HG03469 (cell line): ENCODE measurements at regions not wholly inside any gene's neighbourhood (a gene's known extent, or its start where the extent isn't known, plus 50 kb on each side); places are given as distances from the start of the nearest gene placed in this dataset.

ENCODE experiments used
- ATAC-seq: cut with Tn5 transposase; IDR thresholded peaks from one replicate; pipeline ENCODE4 v1.9.1; 2021; ENCODE audit warnings: mild to moderate bottlenecking, moderate library complexity, moderate number of reproducible peaks; ENCODE audit not compliant: unreplicated experiment

- ATAC-seq, result no peak
Measured at GRCh38 chr6:168737014-168737413, 296.0 kb downstream of the SMOC2 start.

GRCh38 chr6:168736039-168736438 lies 295.1 kb downstream of the SMOC2 start:
- ATAC-seq, result no peak

GRCh38 chr6:168735268-168735949 lies 294.4 kb downstream of the SMOC2 start:
- no peak for ATAC-seq

- no peak for ATAC-seq
Measured at GRCh38 chr6:168734523-168734922, 293.5 kb downstream of the SMOC2 start.

GRCh38 chr6:168732676-168733075 lies 291.7 kb downstream of the SMOC2 start:
- no peak for ATAC-seq

GRCh38 chr6:168730931-168731716 lies 290.1 kb downstream of the SMOC2 start:
- ATAC-seq, result no peak

- no peak for ATAC-seq
Measured at GRCh38 chr6:168728056-168728455, 287.1 kb downstream of the SMOC2 start.

GRCh38 chr6:168726312-168726856 lies 285.4 kb downstream of the SMOC2 start:
- ATAC-seq, result no peak

GRCh38 chr6:168725802-168726201 lies 284.8 kb downstream of the SMOC2 start:
- ATAC-seq, result no peak

GRCh38 chr6:168724669-168725570 lies 283.9 kb downstream of the SMOC2 start:
- ATAC-seq, result no peak

GRCh38 chr6:168724033-168724432 lies 283.0 kb downstream of the SMOC2 start:
- no peak for ATAC-seq

- no peak for ATAC-seq
Measured at GRCh38 chr6:168722397-168722796, 281.4 kb downstream of the SMOC2 start.

- no peak for ATAC-seq
Measured at GRCh38 chr6:168721571-168721970, 280.6 kb downstream of the SMOC2 start.

GRCh38 chr6:168719901-168720300 lies 278.9 kb downstream of the SMOC2 start:
- ATAC-seq, result no peak

- ATAC-seq, result no peak
Measured at GRCh38 chr6:168718821-168719475, 278.0 kb downstream of the SMOC2 start.
